T-helper 17 cell (primary cell): ENCODE measurements at regions not wholly inside any gene's neighbourhood (a gene's known extent, or its start where the extent isn't known, plus 50 kb on each side); places are given as distances from the start of the nearest gene placed in this dataset.
"Not testable (repeated sequence)": the region's sequence is repeated elsewhere in the genome, so short reads cannot be mapped to it uniquely, and the experiment has no call there.

Experiments used
- ATAC-seq: fragments of 150-1000 bp; cut with Tn5 transposase; 2 replicates; pipeline ENCODE4 v1.10.0; 2021; ENCODE audit warnings: mild to moderate bottlenecking, moderate library complexity
- DNase-seq, 3 donors: peaks; one replicate each; pipeline versions ENCODE4 v3.0.0 to v3.0.0-alpha.2; 2020 to 2021
- H3K9me3 ChIP-seq: one replicate; pipeline ENCODE4 v1.7.0; 2013; ENCODE audit warnings: low read length, mild to moderate bottlenecking; ENCODE audit not compliant: control insufficient read depth, poor library complexity, severe bottlenecking
- H3K27ac Mint-ChIP-seq: one replicate; pipeline ENCODE4 v1.8.0; 2022; ENCODE audit warnings: mild to moderate bottlenecking, moderate library complexity, mixed read lengths
- H3K27me3 Mint-ChIP-seq: one replicate; pipeline ENCODE4 v1.8.0; 2022; ENCODE audit warnings: mixed read lengths
- H3K36me3 Mint-ChIP-seq: one replicate; pipeline ENCODE4 v1.8.0; 2022; ENCODE audit warnings: low read depth, mixed read lengths
- H3K4me1 Mint-ChIP-seq: one replicate; pipeline ENCODE4 v1.8.0; 2022; ENCODE audit warnings: mild to moderate bottlenecking, mixed read lengths
- H3K4me3 Mint-ChIP-seq: one replicate; pipeline ENCODE4 v1.8.0; 2022; ENCODE audit warnings: mild to moderate bottlenecking, moderate library complexity, mixed read lengths

GRCh38 chr6:4412077-4412476, 276.7 kb upstream of the ECI2 start:
- no peak overlapping the region for H3K4me3 Mint-ChIP-seq
- no peak for ATAC-seq
- no peaks in the 10 kb centered on the region for H3K36me3 Mint-ChIP-seq
- H3K27ac Mint-ChIP-seq: no peak overlapping the region
- no peak for DNase-seq
- H3K4me1 Mint-ChIP-seq: no peaks in the 10 kb centered on the region
- peaks cover 7% of the 10 kb centered on the region for H3K27me3 Mint-ChIP-seq
- H3K9me3 ChIP-seq: no peaks in the 10 kb centered on the region

- not testable (repeated sequence) for H3K4me1 Mint-ChIP-seq, H3K9me3 ChIP-seq, H3K4me3 Mint-ChIP-seq, H3K36me3 Mint-ChIP-seq, ATAC-seq, H3K27ac Mint-ChIP-seq, H3K27me3 Mint-ChIP-seq, DNase-seq
These were observed 272.3 kb upstream of the ECI2 start for GRCh38 chr6:4407710-4408109.

GRCh38 chr6:4405621-4406212, 270.3 kb upstream of the ECI2 start:
- no peaks in the 10 kb centered on the region for H3K9me3 ChIP-seq
- ATAC-seq: no peak
- no peak overlapping the region for H3K4me3 Mint-ChIP-seq
- H3K36me3 Mint-ChIP-seq: no peaks in the 10 kb centered on the region
- H3K27ac Mint-ChIP-seq: no peak overlapping the region
- no peaks in the 10 kb centered on the region for H3K4me1 Mint-ChIP-seq
- H3K27me3 Mint-ChIP-seq: peaks cover 8% of the 10 kb centered on the region
- no peak for DNase-seq

GRCh38 chr6:4404415-4404814, 269.0 kb upstream of the ECI2 start:
- Mint-ChIP-seq H3K36me3 (no peaks in the 10 kb centered on the region), H3K4me3 (no peak overlapping the region), H3K27ac (no peak overlapping the region), H3K4me1 (no peaks in the 10 kb centered on the region), H3K27me3 (peaks cover 12% of the 10 kb centered on the region)
- DNase-seq (no peak), ATAC-seq (no peak)
- no peaks in the 10 kb centered on the region for H3K9me3 ChIP-seq

- no peaks in the 10 kb centered on the region for H3K4me1 Mint-ChIP-seq
- DNase-seq (no peak), ATAC-seq (no peak)
- H3K27me3 Mint-ChIP-seq: peaks cover 12% of the 10 kb centered on the region
- no peaks in the 10 kb centered on the region for H3K36me3 Mint-ChIP-seq
- H3K27ac Mint-ChIP-seq: no peak overlapping the region
- no peaks in the 10 kb centered on the region for H3K9me3 ChIP-seq
- H3K4me3 Mint-ChIP-seq: no peak overlapping the region
These were observed 268.5 kb upstream of the ECI2 start for GRCh38 chr6:4403828-4404227.

- Mint-ChIP-seq H3K27me3 (peaks cover 12% of the 10 kb centered on the region), H3K4me1 (no peaks in the 10 kb centered on the region), H3K36me3 (no peaks in the 10 kb centered on the region), H3K27ac (no peak overlapping the region), H3K4me3 (no peak overlapping the region)
- no peaks in the 10 kb centered on the region for H3K9me3 ChIP-seq
- no peak for DNase-seq
- no peak for ATAC-seq
These were observed 267.8 kb upstream of the ECI2 start for GRCh38 chr6:4403023-4403752.

- DNase-seq (no peak), ATAC-seq (no peak)
- H3K36me3 Mint-ChIP-seq: no peaks in the 10 kb centered on the region
- H3K27ac Mint-ChIP-seq: no peak overlapping the region
- H3K9me3 ChIP-seq: no peaks in the 10 kb centered on the region
- H3K4me3 Mint-ChIP-seq: no peak overlapping the region
- no peaks in the 10 kb centered on the region for H3K4me1 Mint-ChIP-seq
- H3K27me3 Mint-ChIP-seq: peaks cover 12% of the 10 kb centered on the region
These were observed 267.2 kb upstream of the ECI2 start for GRCh38 chr6:4402477-4402976.

GRCh38 chr6:4401408-4402368, 266.3 kb upstream of the ECI2 start:
- H3K9me3 ChIP-seq: no peaks in the 10 kb centered on the region
- ATAC-seq: no peak
- Mint-ChIP-seq H3K4me1 (no peaks in the 10 kb centered on the region), H3K27me3 (peaks cover 12% of the 10 kb centered on the region), H3K36me3 (no peaks in the 10 kb centered on the region), H3K4me3 (no peak overlapping the region), H3K27ac (no peak overlapping the region)
- DNase-seq: no peak

- H3K4me3 Mint-ChIP-seq: no peak overlapping the region
These were observed 264.3 kb upstream of the ECI2 start for GRCh38 chr6:4399656-4400055.

GRCh38 chr6:4398791-4399190, 263.4 kb upstream of the ECI2 start:
- H3K27me3 Mint-ChIP-seq: peaks cover 17% of the 10 kb centered on the region
- DNase-seq (no peak), ATAC-seq (no peak)
- H3K36me3 Mint-ChIP-seq: no peaks in the 10 kb centered on the region
- no peak overlapping the region for H3K4me3 Mint-ChIP-seq
- H3K27ac Mint-ChIP-seq: no peak overlapping the region
- no peaks in the 10 kb centered on the region for H3K4me1 Mint-ChIP-seq
- no peaks in the 10 kb centered on the region for H3K9me3 ChIP-seq

More at GRCh38 chr6:4399656-4400055, 264.3 kb upstream of the ECI2 start:
- H3K27me3 Mint-ChIP-seq: peaks cover 13% of the 10 kb centered on the region
- no peak for DNase-seq
- no peaks in the 10 kb centered on the region for H3K36me3 Mint-ChIP-seq
- H3K4me1 Mint-ChIP-seq: no peaks in the 10 kb centered on the region
- H3K9me3 ChIP-seq: no peaks in the 10 kb centered on the region
- ATAC-seq: no peak
- no peak overlapping the region for H3K27ac Mint-ChIP-seq

GRCh38 chr6:4397307-4397706, 261.9 kb upstream of the ECI2 start:
- no peaks in the 10 kb centered on the region for H3K4me1 Mint-ChIP-seq
- no peaks in the 10 kb centered on the region for H3K36me3 Mint-ChIP-seq
- no peaks in the 10 kb centered on the region for H3K9me3 ChIP-seq
- H3K4me3 Mint-ChIP-seq: no peak overlapping the region
- H3K27ac Mint-ChIP-seq: no peak overlapping the region
- DNase-seq (no peak), ATAC-seq (no peak)
- H3K27me3 Mint-ChIP-seq: peaks cover 13% of the 10 kb centered on the region

- Mint-ChIP-seq H3K36me3 (peaks cover 2% of the 10 kb centered on the region), H3K4me3 (no peak overlapping the region), H3K27ac (no peak overlapping the region), H3K27me3 (peaks cover 14% of the 10 kb centered on the region), H3K4me1 (no peaks in the 10 kb centered on the region)
- no peaks in the 10 kb centered on the region for H3K9me3 ChIP-seq
- no peak for ATAC-seq
- DNase-seq: no peak
These were observed 260.7 kb upstream of the ECI2 start for GRCh38 chr6:4396044-4396443.

GRCh38 chr6:4395386-4395785, 260.0 kb upstream of the ECI2 start:
- Mint-ChIP-seq H3K27me3 (peaks cover 19% of the 10 kb centered on the region), H3K4me3 (no peak overlapping the region), H3K36me3 (peaks cover 2% of the 10 kb centered on the region), H3K4me1 (no peaks in the 10 kb centered on the region), H3K27ac (no peak overlapping the region)
- DNase-seq (no peak), ATAC-seq (no peak)
- no peaks in the 10 kb centered on the region for H3K9me3 ChIP-seq
